CD4-positive, alpha-beta T cell treated with Interleukin-6 for 4 hours (primary cell): ENCODE measurements at regions not wholly inside any gene's neighbourhood (a gene's known extent, or its start where the extent isn't known, plus 50 kb on each side); places are given as distances from the start of the nearest gene placed in this dataset.

ENCODE experiments used
- DNase-seq: peaks from one replicate; pipeline ENCODE4 v3.0.0-alpha.2; 2020; ENCODE audit warnings: mixed read lengths

- DNase-seq = no peak
Observed at GRCh38 chr10:78921895-78922294, 146.9 kb upstream of the ZMIZ1 start.

- no peak for DNase-seq
Observed at GRCh38 chr10:78923647-78924318, 145.0 kb upstream of the ZMIZ1 start.

DNA sequence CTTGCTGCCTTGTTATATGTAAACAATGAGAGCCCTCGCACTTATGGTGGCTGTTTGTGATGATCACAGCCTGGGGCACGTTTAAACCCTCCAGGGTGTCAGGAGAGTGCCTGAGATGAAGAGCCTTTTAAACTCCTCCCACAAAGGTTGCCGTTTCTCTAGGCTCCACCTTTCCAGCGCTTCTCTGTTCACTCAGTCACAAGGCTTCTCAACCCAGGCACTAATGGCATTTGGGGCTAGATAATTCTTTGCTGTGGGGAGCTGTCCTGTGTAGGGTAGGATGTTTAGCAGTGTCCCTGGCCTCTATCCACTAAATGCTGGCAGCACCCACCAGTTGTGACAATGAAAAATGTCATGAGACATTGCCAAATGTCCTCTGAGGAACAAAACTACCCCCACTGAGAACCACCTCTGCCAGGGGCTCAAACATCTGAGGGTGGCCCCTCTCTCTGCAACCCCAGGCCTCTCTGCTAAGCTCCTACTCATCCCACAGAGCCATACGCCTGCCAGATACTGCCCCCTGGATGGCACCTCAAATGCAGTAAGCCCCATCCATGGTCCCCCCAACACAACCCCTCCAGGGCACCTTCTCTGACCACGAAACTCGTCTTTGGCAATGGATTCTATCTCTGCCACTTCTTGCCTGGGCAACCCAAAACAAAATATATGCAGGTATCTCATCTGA, 144.3 kb upstream of the ZMIZ1 start:
- DNase-seq = no peak

DNA sequence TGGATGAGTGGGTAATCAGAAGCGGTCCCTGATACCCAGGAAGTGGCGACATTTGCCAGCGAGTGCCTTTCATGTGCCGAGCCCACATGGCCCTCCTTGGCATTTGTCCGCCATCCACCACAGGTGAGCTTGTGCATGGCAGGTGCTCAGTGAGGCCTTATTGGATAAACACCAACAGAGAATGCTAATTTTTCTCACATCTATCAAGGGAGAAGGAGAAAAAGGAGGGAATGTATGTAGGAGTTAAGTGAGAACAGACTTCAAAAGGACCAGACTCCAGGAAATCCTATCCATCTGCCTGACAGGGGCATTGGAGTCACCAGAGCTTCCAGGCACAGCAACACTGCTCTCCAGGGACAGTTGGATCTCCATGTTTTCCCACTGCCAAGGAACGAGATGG, 143.5 kb upstream of the ZMIZ1 start:
- no peak for DNase-seq

DNA sequence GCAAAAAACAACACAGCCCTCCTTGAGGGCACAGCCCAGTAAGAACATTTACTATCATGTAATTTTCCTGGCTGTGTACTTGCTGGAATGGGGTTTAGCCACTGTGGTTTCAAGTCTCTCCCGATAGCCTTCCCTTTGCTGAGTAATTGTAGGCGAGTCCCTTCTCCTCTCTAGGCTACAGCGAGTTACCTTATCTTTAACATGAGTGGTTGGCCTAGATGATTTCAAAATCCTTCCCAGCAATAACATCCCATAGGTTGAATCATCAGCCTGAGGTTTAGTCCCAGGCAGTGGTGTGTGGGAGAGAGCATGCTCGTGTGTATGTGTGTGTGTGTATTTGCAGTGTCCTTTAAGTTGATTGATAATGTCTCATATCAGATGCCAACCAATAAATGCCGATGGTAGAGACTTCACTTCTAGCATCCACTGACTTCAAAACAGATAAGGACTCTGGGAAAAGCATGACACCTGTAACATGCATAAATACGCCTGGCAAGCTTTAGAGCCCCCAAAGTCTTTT, 142.9 kb upstream of the ZMIZ1 start:
- no peak for DNase-seq

- no peak for DNase-seq
Observed at GRCh38 chr10:78927257-78927995, 141.3 kb upstream of the ZMIZ1 start.

DNA sequence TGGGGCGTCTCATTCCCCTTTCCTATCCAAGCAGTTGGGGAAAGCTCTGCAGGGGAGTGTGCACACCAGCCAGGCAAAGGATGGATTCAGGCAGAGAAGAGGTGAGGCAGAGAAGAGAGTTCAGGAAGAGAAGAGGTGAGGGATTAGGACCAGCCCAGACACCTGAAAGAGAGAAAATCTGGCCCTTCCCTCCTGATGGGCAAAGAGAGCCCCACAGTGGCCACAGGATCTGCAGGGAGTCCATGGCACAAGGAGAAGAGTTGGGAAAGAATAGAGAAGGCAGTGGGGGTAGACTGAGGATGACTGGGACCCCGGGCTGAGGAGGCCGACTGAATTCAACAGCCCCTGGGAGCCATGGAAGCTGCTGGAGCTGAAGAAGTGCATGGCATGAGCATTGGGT, 140.4 kb upstream of the ZMIZ1 start:
- no peak for DNase-seq

- DNase-seq = no peak
Observed at GRCh38 chr10:78929541-78929940, 139.2 kb upstream of the ZMIZ1 start.

DNA sequence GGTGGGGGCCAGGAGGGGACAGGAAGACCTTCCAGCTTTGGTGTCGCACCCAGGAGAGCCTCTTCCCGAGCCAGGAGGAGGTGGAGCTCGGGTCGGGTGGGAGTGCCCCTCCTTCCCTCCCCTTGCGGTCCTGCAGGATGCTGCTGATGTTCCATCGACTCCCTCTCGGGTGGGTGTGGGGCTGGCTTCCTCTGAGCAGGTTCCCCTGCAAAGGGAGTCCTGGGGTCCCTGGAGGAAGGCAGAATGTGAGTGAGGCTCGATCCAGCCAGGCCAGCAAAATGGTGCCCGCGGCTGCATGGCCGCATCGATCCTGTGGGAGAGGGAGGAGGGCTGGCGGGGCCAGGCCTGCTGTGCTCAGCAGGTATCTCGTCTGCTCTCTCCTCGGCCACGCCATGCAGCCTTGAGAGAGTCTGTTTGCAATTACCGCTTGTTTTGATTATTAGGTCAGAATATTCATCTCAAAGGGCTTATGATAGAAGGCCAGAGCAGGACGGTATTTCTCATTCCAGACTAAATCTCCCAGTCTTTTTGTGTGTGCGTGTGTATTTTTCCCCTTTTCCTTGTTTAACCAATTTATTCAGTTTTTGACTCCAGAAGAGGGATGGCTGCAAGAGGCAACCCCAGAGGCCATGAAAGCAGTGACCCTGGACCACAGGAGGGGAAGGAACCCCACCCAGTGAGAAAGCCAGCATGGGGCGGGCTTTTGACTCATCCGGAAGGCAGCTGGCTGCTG, 137.3 kb upstream of the ZMIZ1 start:
- no peak for DNase-seq

- DNase-seq = no peak
Observed at GRCh38 chr10:78932054-78932386, 136.7 kb upstream of the ZMIZ1 start.

DNA sequence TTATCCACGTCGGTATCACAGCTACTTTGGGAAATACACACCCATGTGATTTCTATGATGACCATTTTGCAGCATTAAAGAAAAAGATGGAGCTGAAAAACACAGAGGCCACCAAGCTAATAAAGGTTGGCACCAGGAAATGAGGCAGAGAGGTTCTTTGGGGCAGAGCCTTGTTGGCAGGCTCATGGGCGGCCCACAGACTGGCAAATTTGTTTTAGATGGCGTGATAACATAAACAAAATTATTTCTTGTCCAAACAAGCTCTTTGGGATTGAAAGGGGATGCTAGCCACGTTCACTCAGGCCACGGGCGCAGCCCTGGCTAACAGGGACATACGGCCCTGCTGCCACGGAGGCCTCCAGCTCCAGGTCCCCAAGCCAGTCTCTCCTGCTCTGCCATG, 135.9 kb upstream of the ZMIZ1 start:
- no peak for DNase-seq

DNA sequence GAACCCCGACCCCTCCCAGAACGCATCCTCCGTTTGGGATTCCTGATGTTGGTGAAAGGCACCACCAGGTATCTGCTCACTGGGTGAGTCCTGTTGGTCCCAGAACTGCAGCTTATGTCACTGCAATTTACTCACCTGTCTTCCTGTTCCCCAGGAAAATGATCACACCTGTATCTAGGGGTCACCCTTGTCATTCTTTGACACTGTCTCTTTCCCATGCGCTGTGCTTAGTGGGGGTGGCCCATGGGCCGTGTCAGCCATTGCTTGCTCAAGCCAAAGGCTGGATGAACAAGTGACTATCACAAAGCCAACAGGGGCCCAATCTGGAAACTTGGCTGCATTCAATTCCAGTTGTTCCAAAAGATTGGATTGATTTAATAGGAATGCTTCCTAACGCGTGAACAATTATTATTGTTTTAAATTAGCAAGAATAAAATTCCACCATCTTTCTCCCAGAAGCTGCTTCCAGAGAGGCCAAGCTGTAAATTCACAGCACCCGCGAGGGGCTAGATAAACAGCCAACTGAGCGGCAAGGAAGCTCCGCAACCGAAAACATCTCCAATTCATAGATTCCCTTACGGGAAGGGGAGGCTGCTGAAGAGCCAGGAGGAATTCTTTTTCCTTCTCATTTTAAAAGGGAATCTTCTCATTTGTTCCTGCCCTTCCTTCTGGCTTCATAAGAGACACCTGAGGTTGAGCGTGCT, 134.8 kb upstream of the ZMIZ1 start:
- DNase-seq = no peak

DNA sequence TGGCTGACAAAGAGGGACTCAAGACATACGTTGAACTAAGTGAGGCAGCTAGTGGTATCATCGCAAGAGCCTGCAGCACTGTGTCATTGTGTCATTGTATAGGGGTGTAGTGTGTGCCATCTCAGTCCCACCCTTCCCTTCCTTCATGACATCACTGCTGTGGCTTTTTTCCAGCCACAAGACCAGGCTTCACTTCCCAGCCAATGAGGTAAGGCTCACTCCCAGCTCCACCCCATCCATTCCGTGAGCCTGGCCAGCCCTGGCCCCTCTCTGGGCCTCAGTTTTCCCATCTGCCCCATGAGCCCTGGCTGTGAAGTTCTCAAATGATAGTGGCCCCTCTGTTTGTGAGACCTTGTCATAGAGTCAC, 134.3 kb upstream of the ZMIZ1 start:
- DNase-seq = no peak

GRCh38 chr10:78934994-78935602, 133.7 kb upstream of the ZMIZ1 start:
- no peak for DNase-seq

GRCh38 chr10:78935697-78936407, 132.9 kb upstream of the ZMIZ1 start:
- no peak for DNase-seq

DNA sequence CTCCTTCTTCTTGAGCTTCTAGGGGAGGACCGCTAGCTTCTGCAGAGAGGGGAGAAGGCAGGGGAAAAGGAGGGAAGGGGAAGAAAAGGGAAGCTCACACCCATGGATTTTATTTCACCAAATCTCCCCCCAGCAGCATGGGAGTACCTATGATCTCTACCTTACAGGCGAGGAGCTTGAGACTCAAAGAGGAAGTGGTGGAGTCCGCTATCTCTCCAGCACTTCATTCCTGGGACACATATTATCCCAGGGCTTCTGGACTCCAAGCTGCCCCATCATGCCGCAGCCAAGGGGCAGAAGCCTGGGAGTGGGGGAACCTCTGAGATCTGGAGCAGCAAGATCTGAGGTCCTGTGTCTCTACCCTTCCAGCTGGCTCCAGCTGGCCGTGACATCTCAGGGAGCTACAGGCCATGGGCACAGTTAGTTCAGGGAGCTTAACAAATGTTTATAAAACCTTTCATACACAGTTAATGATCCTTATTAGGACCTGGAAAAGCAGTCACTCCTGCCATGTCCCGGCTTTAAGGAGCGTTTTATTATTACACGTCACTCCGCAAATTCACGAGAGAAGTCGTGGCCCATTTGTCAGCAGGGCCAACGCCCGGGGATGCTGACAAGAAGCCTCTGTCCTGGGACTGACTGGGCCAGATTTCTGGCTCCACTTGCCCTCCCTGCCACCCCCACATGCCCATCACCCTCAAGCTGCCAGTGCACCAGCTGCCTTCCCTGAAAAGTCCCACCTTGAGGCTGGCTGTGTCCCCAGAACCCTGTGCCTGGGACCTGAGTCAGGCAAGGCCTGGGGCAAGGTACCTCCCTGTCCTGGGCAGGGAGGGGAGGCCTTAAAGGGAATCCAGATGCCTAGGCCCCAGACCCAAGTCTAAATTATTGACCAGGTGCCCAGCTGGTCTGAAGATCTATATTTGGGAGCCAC, 132.1 kb upstream of the ZMIZ1 start:
- DNase-seq = no peak

DNA sequence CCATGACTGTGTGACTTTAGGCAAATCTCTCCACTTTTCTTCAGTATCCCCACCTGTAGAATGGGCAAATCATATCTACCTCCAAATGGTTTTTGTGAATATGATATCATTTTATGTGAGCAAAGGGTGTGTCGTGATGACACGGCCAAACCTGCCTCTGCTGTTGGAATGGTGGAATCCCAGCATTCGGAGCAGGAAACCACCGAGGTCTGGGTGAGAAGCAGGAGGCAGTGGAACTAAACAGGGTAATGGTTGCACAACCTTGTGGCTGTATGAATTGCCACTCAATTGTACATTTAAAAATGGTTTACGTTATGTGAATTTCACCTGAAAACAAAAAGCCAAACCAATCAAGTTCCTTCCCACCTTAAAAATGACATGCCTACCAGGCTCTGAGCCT, 131.4 kb upstream of the ZMIZ1 start:
- no peak for DNase-seq

GRCh38 chr10:78937800-78938694, 130.7 kb upstream of the ZMIZ1 start:
- peak; percentile 39 for DNase-seq
